ENCODE measurements at regions not wholly inside any gene's neighbourhood (a gene's known extent, or its start where the extent isn't known, plus 50 kb on each side); places are given as distances from the start of the nearest gene placed in this dataset.

- TF ChIP-seq CTCF (IDR thresholded peaks at IDR 0.05) (no peak), EZH2 (IDR thresholded peaks at IDR 0.05) (no peak), EZH2phosphoT487 (IDR thresholded peaks at IDR 0.05) (no peak)
Observed at GRCh38 chr15:36090286-36090946, 489.0 kb upstream of the CDIN1 start.

All from neural progenitor cell (in vitro differentiated cells).